ENCODE measurements at regions not wholly inside any gene's neighbourhood (a gene's known extent, or its start where the extent isn't known, plus 50 kb on each side); places are given as distances from the start of the nearest gene placed in this dataset.
"Not testable (repeated sequence)": the region's sequence is repeated elsewhere in the genome, so short reads cannot be mapped to it uniquely, and the experiment has no call there.

DNA sequence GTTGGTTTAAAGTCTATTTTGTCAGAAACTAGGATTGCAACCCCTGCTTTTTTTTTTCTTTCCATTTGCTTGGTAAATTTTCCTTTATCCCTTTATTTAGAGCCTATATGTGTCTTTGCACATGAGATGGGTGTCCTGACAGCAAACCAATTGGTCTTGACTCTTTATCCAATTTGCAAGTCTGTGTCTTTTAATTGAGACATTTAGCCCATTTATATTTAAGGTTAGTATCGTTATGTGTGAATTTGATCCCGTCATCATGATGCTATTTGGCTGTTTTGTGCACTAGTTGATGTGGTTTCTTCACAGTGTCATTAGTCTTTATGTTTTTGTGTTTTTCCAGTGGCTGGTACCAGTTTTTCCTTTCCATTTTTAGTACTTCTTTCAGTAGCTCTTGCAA lies 127.7 kb upstream of the ZNF267 start:
- no peak for DNase-seq (ENCODE audit: low spot score)

DNA sequence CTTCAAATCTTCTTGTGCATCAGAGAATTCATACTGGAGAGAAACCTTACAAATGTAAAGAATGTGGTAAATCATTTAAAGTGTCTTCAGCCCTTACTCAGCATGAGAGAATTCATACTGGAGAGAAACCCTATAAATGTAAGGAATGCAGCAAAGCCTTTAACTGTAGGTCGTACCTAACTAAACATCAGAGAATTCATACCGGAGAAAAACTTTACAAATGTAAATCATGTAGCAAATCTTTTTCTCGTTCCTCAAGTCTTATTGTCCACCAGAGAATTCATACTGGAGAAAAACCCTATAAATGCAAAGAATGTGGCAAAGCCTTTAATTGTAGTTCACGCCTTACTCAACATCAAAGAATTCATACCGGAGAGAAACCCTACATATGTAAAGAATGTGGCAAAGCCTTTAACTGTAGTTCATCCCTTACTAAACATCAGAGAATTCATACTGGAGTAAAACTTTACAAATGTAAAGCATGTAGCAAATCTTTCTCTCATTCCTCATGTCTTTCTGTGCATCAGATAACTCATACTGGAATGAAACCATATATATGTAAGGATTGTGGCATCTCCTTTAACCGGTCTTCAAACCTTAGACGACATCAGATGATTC lies 118.5 kb upstream of the ZNF267 start:
- no peak for DNase-seq (ENCODE audit: low spot score)

DNA sequence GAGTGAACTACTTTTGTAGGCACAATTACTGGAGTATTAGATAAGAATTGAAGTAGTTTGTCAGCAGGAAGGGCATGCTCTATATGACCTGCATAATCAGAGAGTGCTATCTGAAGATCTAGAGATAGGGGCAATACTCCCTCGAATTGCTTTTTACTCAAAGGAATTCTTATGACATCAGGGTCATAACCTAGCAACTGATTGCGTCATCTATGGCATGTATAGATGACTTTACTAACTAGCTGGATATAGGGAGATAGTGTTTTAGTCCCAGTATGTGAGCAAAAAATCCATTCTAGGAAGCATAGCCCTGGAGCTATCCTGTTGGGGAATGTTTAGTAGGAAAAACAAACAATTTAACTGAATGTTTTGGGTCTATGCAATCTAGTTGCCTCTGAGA lies 109.5 kb upstream of the ZNF267 start:
- no peak for DNase-seq (ENCODE audit: low spot score)

DNA sequence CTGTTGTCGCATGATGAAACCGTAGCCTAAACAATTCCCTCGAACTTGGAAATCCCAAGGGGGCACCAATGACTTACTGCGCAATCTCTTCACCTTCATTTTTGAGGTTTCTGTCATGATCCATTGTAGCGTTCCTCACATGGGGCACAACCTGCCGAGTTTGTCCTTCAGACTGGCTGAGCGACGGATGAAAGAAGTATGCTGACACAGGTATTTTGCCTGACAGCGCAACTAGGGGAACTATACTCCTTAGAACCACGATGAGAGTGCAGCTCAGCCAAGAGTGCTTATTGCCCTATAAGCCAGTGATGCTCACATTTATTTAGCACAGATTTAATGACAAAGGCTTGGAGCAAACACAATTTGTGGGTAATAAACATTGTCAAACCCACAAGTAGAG lies 106.3 kb upstream of the ZNF267 start:
- DNase-seq (ENCODE audit: low spot score), result no peak

DNA sequence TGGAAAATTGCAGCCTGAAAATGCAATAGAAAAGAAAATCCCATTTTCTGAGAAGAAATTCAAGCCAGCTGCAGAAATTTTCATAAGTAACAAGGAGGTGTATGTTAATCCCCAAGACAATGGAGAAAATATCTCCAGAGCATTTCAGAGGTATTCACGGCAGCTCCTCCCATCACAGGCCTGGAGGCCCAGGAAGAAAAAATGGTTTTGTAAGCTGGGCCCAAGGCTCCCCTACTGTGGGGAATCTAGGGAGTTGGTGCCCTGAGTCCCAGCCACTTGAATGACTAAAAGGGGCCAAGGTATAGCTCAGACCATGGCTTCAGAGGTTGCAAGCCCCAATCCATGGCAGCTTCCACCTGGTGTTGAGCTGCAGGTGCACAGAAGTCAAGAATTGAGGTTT lies 93.3 kb upstream of the ZNF267 start:
- DNase-seq (ENCODE audit: low spot score), result no peak

- DNase-seq (ENCODE audit: low spot score), result no peak
Measured at GRCh38 chr16:31785126-31785525, 88.5 kb upstream of the ZNF267 start.

DNA sequence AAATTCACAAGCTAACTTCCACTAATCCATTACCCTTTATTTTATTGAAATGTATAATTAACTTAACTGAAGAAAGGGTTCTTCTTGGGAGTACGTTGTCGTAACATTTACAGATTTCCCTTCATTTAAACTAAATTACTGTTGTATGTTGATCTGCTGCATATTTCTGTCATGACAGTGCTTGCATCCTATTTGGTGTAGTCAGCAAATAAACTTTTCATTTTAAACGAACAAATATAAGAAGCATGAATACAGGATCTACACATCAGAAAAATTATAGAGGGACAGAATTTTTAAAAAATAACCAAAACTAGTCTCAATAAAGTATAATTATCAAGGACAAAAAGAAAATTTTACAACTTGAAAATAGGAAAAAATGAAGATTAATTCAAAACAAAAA lies 66.5 kb upstream of the ZNF267 start:
- no peak for DNase-seq (ENCODE audit: low spot score)

DNA sequence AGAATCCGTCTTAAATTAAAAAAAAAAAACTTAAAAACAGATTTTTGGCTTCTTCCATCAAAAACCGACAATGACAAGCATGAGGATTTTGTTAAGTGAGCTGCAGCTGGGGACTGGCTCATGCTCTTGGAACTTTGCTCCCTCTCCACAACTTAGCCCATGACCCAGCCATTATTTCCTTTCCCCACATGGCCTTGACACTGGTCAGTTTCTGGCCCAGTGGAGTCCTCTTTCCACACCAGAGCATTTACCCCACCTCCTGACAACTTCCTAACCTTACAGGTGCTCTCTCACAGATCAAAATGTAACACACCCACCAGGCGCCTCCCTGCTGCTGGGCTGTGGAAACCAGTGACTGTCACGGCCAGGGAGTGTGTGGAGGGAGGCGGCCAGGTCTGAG lies 62.7 kb upstream of the ZNF267 start:
- no peak for DNase-seq (ENCODE audit: low spot score)

DNA sequence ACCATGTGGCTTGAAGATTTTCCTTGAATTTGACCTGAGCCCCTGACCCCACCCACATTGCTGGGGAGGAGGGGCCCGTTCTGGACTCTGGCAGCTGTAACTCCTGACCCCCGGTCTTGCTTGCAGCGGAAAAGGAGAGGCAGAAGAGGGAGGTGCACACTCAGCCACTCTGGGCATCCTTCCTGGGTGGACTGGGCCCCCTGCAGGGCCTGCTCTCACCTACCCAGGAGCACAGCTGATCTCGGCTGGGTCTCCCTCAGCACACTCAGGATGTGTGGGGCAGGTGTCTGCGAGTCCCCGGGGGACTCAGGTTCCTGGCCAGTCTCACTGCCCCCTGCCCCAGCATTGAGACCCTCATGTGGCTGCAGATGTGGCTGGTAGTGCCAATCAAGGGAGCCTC lies 57.5 kb upstream of the ZNF267 start:
- not testable (repeated sequence) for DNase-seq (ENCODE audit: low spot score)

GRCh38 chr16:31819386-31819785 lies 54.2 kb upstream of the ZNF267 start:
- DNase-seq (ENCODE audit: low spot score), result no peak

DNA sequence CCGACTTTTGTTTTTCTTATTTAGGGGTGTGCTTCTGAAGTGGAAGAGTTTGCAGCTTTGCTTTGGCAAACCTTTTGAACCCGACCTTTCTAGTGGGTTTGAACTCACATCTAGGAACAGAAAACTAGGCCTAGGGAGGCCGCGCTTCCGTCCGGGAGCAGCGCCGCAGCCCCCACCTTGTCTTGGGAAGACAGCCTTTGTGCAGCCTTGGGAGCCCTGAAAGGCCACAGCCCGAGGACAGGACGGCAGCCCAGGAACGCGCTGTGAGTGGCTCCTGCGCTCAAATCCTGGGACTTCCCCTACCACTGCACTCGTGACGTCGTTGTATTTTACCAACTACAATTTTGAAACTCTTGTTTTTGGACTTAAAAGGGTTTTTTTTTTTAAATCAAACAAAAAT lies 53.7 kb upstream of the ZNF267 start:
- DNase-seq (ENCODE audit: low spot score), result no peak

Data from HuH-7 (cell line).